GM19025 (cell line): ENCODE measurements at regions not wholly inside any gene's neighbourhood (a gene's known extent, or its start where the extent isn't known, plus 50 kb on each side); places are given as distances from the start of the nearest gene placed in this dataset.
A peak's percentile ranks its signal among the peaks of the same experiment; 100 is the strongest.

Experiments
- ATAC-seq: cut with Tn5 transposase; IDR thresholded peaks from one replicate; pipeline ENCODE4 v1.9.1; 2021; ENCODE audit warnings: mild to moderate bottlenecking, low read depth, moderate library complexity; ENCODE audit not compliant: unreplicated experiment

DNA sequence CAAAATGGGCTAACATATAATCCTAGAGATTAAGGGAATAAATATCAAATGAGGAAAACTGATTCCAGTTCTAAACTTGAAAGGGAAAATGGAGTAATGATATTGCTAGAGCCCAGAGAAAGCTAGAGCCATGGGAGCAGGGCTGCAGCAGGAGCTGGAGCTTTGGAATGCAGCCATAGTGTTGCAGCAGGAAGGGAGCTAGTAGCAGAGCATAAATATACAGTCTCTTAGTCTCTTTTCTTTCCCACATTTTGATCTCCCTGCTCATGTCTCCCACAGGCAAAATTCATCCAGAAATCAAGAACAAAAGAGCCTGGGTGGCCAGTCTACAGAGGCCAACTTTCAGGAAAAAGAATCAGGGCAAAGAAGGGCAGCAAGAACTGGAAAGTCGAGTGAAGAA is 253.7 kb downstream of the ATXN7L3B start:
- no peak for ATAC-seq

DNA sequence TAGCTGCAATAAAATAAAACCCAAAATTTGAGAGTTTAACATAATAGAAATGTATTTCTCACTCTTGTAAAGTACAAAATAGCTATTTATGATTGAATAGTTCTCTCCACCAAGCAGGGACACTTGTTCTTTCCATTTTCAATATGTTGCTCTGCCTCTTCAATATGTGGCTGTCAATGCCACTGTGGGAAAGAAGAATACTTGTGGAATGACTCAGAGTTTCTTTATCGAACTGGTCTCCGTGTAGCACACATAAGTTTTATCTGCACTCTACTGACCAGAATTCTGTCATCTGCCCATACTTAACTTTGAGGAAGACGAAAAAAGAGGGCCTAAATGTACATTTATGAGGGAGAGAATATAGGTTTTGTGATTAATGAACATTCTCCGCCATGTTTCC is 256.9 kb downstream of the ATXN7L3B start:
- ATAC-seq, result no peak

GRCh38 chr12:74801625-74802024 is 264.0 kb downstream of the ATXN7L3B start:
- no peak for ATAC-seq

GRCh38 chr12:74816398-74817175 is 279.0 kb downstream of the ATXN7L3B start:
- ATAC-seq, result no peak

DNA sequence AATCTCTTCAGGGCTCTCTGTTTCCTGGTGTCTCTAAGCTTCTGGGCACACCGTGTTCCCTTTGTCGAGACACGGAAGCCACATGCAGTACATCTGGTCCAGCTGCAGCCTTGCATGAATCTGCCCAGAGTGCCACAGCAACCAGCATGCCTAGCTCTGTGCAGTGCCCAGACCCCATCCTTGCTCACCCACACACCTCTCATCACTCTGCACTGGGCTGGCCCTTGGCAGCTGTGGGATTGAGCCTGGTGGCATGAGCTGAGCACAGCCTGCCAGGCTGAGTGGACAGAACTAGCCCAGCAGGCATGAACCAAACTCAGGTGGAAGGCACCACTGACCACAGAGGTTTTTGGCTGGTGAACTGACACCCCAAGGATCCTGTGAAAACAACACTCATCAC is 279.9 kb downstream of the ATXN7L3B start:
- ATAC-seq, result no peak

DNA sequence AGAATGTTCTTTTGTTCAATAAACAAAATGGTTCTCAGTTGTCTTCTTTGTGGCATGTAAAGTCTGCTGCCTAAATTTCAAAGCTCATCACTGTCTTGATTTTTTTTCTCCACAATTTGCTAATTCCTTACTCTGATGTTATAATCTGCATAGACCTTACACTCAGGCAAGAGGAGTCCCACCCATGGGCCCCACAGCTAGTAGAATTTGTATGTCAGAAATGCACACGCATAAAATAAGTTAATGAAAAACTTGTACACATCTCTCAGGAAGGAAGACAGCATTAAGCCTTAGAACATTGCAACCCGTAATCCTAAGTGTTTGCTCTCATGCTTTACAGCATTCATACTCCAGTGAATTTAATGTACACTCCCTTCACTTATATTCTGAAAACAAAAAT is 280.8 kb downstream of the ATXN7L3B start:
- ATAC-seq, result no peak

DNA sequence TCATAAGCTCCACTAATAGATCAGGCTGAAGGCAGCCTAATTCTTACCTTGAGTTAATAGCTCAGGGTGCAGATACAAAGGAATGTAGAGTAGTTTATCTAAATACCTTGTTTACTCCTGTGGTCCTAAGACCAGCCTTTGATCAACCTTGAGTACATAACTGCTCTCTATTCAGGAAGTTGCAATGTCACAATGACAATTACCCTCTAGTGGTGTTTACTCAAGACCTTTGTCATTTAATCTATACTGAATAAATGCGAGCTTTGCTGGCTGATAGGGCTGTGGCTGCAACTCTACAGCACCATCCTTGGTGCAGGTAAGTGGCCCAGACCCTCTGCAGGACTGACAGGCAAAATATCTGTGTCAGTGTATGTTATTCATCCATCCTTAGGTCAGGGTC is 282.7 kb downstream of the ATXN7L3B start:
- no peak for ATAC-seq

DNA sequence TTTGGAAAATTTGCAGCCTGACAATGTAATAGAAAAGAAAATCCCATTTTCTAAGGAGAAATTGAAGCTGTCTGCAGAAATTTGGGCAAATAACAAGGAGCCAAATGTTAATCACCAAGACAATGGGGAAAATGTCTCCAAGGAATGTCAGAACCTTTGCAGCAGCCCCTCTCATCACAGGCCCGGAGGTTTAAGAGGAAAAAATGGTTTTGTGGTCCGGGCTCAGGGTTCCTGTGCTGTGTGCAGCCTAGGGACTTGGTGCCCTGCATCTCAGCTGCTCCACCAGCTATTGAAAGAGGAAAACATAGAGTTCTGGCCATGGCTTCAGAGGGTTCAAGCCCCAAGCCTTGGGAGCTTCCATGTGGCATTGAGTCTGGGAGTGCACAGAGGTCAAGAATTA is 298.9 kb downstream of the ATXN7L3B start:
- ATAC-seq, result no peak

- no peak for ATAC-seq
These were observed 308.5 kb downstream of the ATXN7L3B start for GRCh38 chr12:74846116-74846515.

DNA sequence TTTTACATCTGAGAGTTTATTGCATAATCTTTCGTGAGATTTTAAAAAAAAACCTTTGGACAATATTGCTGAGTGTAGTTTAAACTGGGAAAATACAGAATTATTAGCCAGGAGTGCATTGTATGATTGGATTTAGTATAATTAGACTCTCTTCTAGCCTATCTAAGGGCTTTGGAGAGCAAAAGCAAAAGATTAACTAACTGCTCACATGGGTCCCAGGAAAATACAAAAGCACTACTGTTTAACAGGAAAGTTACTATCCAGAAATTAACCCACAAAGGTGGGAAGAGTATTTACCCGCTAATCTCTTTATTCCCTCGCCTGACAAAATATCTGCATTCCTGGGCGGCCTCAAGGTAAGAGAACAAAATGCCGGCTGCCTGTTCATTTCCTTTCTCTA is 309.5 kb downstream of the ATXN7L3B start:
- ATAC-seq, result no peak

DNA sequence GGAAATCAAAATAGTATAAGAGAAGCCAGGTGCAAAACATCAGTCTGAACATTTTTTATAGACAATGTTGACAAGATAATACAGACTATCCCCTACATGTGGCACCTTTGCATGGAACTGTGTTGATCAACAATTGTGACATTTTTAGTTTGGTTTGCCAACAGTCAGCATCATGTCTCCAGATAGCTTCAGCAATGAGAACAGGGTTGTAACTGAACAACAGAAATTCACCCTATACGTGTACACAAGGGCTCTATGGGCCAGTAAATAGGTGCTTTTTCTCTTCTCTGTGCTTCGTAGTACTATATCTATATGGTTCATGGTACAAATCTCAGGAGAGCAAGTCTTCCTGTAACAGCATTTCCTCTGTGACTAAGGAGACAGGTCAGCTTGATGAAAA is 310.4 kb downstream of the ATXN7L3B start:
- no peak for ATAC-seq

DNA sequence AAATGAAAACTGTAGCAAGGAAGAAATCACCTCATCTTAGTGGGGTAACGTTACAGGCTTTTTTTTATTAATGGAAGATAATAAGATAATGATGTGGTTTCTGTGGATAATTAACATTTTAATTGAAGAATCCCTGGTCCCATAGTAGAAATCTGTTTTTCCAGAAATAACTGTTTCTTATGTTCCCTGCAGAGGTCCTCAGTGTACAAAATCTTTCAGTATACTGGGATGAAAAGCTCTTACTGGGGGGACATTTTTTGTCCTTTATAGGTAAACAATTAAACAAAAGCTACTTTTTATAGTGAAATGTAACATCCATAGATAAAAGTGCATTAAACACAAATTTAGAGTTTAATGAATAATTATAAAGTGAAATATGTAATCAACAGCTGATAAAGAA is 312.2 kb downstream of the ATXN7L3B start:
- no peak for ATAC-seq

GRCh38 chr12:74871817-74872216 is 334.2 kb downstream of the ATXN7L3B start:
- ATAC-seq, result no peak

DNA sequence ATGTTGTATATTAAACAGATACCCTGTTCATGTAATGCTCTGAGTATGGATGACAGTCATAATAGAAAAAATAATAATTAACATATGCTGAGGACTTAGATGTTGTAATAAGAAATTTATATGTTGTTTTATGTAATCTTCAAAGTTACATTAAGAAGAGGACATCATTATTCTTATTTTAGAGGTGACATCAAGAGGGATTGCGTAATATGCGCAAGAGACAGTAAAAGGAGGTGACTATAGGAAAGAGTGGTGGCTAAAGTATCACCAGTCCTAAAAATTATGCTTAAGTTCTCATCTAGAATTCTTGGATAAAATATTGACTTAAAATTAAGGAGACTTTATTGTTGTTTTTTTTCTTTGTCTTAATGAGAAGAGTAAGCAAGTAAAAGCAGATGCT is 323.9 kb downstream of the KCNC2 start:
- ATAC-seq, result no peak

GRCh38 chr12:74889073-74889472 is 320.6 kb downstream of the KCNC2 start:
- ATAC-seq, result no peak

- ATAC-seq, result peak; percentile 46
These were observed 319.9 kb downstream of the KCNC2 start for GRCh38 chr12:74889563-74890236.

GRCh38 chr12:74890237-74890599 is 319.4 kb downstream of the KCNC2 start:
- ATAC-seq, result peak; percentile 94

DNA sequence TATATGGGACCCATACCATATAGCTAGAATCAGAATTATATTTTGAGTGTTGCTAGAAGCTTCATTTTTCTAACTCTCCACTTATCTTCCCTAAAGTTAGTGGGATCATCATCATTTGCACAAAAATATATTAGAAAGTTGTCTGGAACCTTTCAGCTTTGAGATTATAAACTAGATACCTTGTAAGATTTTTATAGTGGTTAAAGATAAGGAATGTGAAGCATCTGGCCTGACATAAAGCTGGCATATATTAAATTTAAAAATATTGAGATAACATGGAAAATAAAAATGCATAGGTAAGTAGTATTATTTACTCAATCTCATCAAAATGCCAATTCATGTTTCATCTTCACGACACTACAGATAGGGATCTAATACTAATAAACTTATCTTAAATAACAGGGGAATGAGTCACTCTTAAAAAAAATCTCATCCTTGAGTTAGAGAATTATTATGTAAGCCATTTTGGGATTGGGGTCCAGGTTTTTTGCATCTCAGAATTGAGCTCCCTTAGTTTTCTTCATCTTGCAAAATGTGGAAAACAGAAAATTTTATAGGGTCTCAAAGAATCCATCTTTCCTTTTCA is 318.5 kb downstream of the KCNC2 start:
- ATAC-seq, result no peak

GRCh38 chr12:74892057-74892633 is 317.5 kb downstream of the KCNC2 start:
- no peak for ATAC-seq

DNA sequence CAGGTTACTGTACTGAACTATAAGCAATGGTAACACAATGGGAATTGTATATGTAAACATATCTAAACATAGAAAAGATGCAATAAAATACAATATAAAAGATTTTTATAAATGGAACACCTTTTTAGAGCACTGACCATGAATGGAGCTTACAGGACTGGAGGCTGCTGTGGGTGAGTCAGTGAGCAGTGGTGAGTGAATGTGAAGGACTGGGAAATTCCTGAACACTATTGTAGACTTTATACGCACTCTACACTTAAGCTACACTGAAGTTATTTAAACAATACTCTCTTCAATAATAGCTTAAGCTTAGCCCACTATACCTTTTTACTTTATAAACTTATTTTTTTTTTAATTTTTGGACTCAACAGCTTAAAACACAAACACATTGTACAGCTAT is 313.5 kb downstream of the KCNC2 start:
- ATAC-seq, result no peak

DNA sequence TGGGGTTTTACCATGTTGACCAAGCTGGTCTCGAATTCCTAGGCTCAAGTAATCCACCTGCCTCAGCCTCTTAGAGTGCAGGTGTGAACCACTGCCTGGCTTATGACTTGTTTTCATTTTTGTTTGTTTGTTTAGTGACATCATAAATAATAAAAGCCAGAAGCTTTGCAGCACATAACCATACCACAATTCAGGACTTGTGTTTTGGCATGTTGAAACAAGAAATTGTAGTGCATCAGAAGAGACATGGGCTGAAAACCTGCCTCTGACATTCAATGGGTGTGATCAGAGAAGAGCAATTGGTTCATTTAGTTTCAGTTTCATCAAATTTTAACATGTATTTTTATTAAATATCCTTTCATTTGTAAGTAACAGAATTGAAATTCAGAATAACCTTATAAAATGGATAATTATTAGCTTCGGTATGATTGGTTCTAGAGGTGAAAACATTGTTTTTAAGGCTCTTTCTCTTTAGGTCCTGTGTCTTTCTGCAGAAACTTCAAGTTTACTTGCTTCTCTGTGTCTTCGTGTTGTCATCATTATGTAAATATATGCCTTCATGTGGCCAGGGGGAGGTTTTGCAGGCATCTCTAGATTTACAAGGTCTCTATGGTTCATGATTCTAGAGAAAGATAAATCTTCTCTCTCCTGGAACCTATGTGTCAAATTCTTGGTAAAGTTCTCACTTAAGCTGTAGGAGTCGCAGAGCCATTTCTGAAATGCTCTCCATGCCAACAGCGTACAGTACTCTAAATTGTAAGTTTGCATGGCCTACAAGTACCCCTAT is 312.0 kb downstream of the KCNC2 start:
- ATAC-seq, result no peak
